GM23338 (cell line): ENCODE measurements at regions not wholly inside any gene's neighbourhood (a gene's known extent, or its start where the extent isn't known, plus 50 kb on each side); places are given as distances from the start of the nearest gene placed in this dataset.

Experiments
- ATAC-seq: fragments of 200-7000 bp; cut with Tn5 transposase; 3 replicates; pipeline ENCODE4 v1.9.1; 2020
- DNase-seq: peaks from one replicate; pipeline ENCODE4 v3.0.0-alpha.2; 2015; ENCODE audit warnings: low spot score
- H2AFZ ChIP-seq: fragments of 200-600 bp; sonication (generic); 2 replicates; pipeline ENCODE4 v1.8.0; 2016; ENCODE audit warnings: antibody characterized with exemption, mild to moderate bottlenecking, moderate library complexity
- H3F3A ChIP-seq: fragments of 200-600 bp; sonication (generic); replicated peaks from 2 replicates; pipeline ENCODE4 v1.8.0; 2017; ENCODE audit warnings: antibody characterized with exemption, mixed run types, low read depth
- H3K27ac ChIP-seq: fragments of 200-600 bp; sonication (generic); 2 replicates; pipeline ENCODE4 v1.6.1; 2016; ENCODE audit warnings: low read depth
- H3K27me3 ChIP-seq: fragments of 200-600 bp; sonication (generic); 2 replicates; pipeline ENCODE4 v1.8.0; 2016; ENCODE audit warnings: mild to moderate bottlenecking, mixed run types, moderate library complexity; ENCODE audit not compliant: insufficient read depth
- H3K36me3 ChIP-seq: fragments of 200-600 bp; sonication (generic); 2 replicates; pipeline ENCODE4 v1.8.0; 2016; ENCODE audit warnings: mild to moderate bottlenecking; ENCODE audit not compliant: insufficient read depth
- H3K4me1 ChIP-seq: fragments of 200-600 bp; sonication (generic); 2 replicates; pipeline ENCODE4 v1.8.0; 2016; ENCODE audit warnings: mild to moderate bottlenecking, moderate library complexity; ENCODE audit not compliant: insufficient read depth
- H3K4me2 ChIP-seq: fragments of 200-600 bp; sonication (generic); 2 replicates; pipeline ENCODE4 v1.7.1; 2017; ENCODE audit warnings: mixed run types
- H3K4me3 ChIP-seq: fragments of 200-600 bp; sonication (generic); 2 replicates; pipeline ENCODE4 v1.6.1; 2016; ENCODE audit warnings: mixed run types
- H3K79me2 ChIP-seq: fragments of 200-600 bp; sonication (generic); replicated peaks from 2 replicates; pipeline ENCODE4 v1.8.0; 2017; ENCODE audit warnings: mild to moderate bottlenecking; ENCODE audit not compliant: insufficient read depth
- H3K9me2 ChIP-seq: fragments of 200-600 bp; sonication (generic); 2 replicates; pipeline ENCODE4 v1.8.0; 2017; ENCODE audit not compliant: insufficient read depth
- H4K20me1 ChIP-seq: fragments of 200-600 bp; sonication (generic); replicated peaks from 2 replicates; pipeline ENCODE4 v1.8.0; 2017; ENCODE audit warnings: mild to moderate bottlenecking; ENCODE audit not compliant: insufficient read depth
- H3K27ac Mint-ChIP-seq: 2 replicates; pipeline ENCODE4 v1.8.0; 2020; ENCODE audit warnings: inconsistent platforms, mild to moderate bottlenecking, moderate library complexity, mixed read lengths
- H3K27me3 Mint-ChIP-seq: 3 replicates; pipeline ENCODE4 v1.8.0; 2022; ENCODE audit warnings: low read depth, mild to moderate bottlenecking, moderate library complexity, mixed read lengths, inconsistent platforms; ENCODE audit not compliant: insufficient read depth, poor library complexity
- H3K36me3 Mint-ChIP-seq: 3 replicates; pipeline ENCODE4 v1.8.0; 2021; ENCODE audit warnings: low read depth, mild to moderate bottlenecking, inconsistent platforms, moderate library complexity, mixed read lengths
- H3K4me1 Mint-ChIP-seq: 3 replicates; pipeline ENCODE4 v1.8.0; 2020; ENCODE audit warnings: mild to moderate bottlenecking, inconsistent platforms, mixed read lengths
- H3K4me3 Mint-ChIP-seq: 3 replicates; pipeline ENCODE4 v1.8.0; 2021; ENCODE audit warnings: moderate library complexity, mild to moderate bottlenecking, inconsistent platforms, mixed read lengths
- H3K9me3 Mint-ChIP-seq: 3 replicates; pipeline ENCODE4 v1.8.0; 2020; ENCODE audit warnings: moderate library complexity, mild to moderate bottlenecking, inconsistent platforms, mixed read lengths
- CREB1 ChIP-seq: fragments of 250-450 bp; sonication (Bioruptor Pico); IDR thresholded peaks from 2 replicates; pipeline ENCODE4 v1.5.0; 2020; ENCODE audit warnings: low read depth, mild to moderate bottlenecking, moderate library complexity
- CTCF ChIP-seq, 2 experiments: fragments of 200-600 bp in 1 of 2; sonication (generic) in 1 of 2; conservative IDR thresholded peaks; 2 replicates each; pipeline versions ENCODE4 v1.5.1 to v1.6.1; 2016 to 2017; ENCODE audit warnings: antibody characterized with exemption in 2 of 2, low read depth in 2 of 2, mild to moderate bottlenecking in 2 of 2, moderate library complexity in 1 of 2
- ETS1 ChIP-seq: IDR thresholded peaks from 2 replicates; pipeline ENCODE4 v1.6.1; 2016; ENCODE audit warnings: antibody characterized with exemption
- EZH2 ChIP-seq: fragments of 200-600 bp; sonication (generic); IDR thresholded peaks from one replicate; pipeline ENCODE4 v1.8.0; 2017; ENCODE audit warnings: antibody characterized with exemption, mild to moderate bottlenecking, low read depth; ENCODE audit not compliant: unreplicated experiment
- EZH2phosphoT487 ChIP-seq: fragments of 200-600 bp; sonication (generic); IDR thresholded peaks from one replicate; pipeline ENCODE4 v1.8.1; 2018; ENCODE audit warnings: antibody characterized with exemption; ENCODE audit not compliant: unreplicated experiment
- JUNB ChIP-seq: IDR thresholded peaks from one replicate; pipeline ENCODE4 v1.6.1; 2016; ENCODE audit warnings: antibody characterized with exemption; ENCODE audit not compliant: unreplicated experiment
- NANOG ChIP-seq: IDR thresholded peaks from 2 replicates; pipeline ENCODE4 v1.6.1; 2016; ENCODE audit warnings: antibody characterized with exemption, borderline replicate concordance
- POLR2AphosphoS5 ChIP-seq: IDR thresholded peaks from 2 replicates; pipeline ENCODE4 v1.6.1; 2016; ENCODE audit warnings: antibody characterized with exemption, low read depth
- REST ChIP-seq: IDR thresholded peaks from one replicate; pipeline ENCODE4 v1.6.1; 2018; ENCODE audit warnings: antibody characterized with exemption; ENCODE audit not compliant: unreplicated experiment
- STAT1 ChIP-seq: IDR thresholded peaks from one replicate; pipeline ENCODE4 v1.6.1; 2016; ENCODE audit warnings: antibody characterized with exemption; ENCODE audit not compliant: unreplicated experiment
- ZNF114 ChIP-seq: fragments of 250-450 bp; sonication (Bioruptor Pico); IDR thresholded peaks from 2 replicates; pipeline ENCODE4 v1.5.0; 2020; ENCODE audit warnings: mild to moderate bottlenecking, moderate library complexity
- ZNF331 ChIP-seq: fragments of 250-450 bp; sonication (Bioruptor Pico); IDR thresholded peaks from 2 replicates; pipeline ENCODE4 v1.5.0; 2020; ENCODE audit warnings: low read depth, mild to moderate bottlenecking, moderate library complexity
- ZNF462 ChIP-seq: fragments of 250-450 bp; sonication (Bioruptor Pico); IDR thresholded peaks from 2 replicates; pipeline ENCODE4 v1.5.0; 2020; ENCODE audit warnings: mild to moderate bottlenecking, moderate library complexity

GRCh38 chr5:124504081-124504916 is 242.1 kb downstream of the ZNF608 start:
- no peak overlapping the region for H3K27ac Mint-ChIP-seq
- H3K4me3 ChIP-seq = no peak overlapping the region
- no peak for DNase-seq
- H3K4me2 ChIP-seq = no peak overlapping the region
- no peak overlapping the region for H3K4me3 Mint-ChIP-seq
- H2AFZ ChIP-seq = no peak overlapping the region
- no peaks in the 10 kb centered on the region for H3K79me2 ChIP-seq
- no peaks in the 10 kb centered on the region; the same call in 1 of the 2 replicates for H3K36me3 ChIP-seq
- no peaks in the 10 kb centered on the region for H3K4me1 ChIP-seq
- H3K4me1 Mint-ChIP-seq = peaks cover 8% of the 10 kb centered on the region
- H3F3A ChIP-seq = no peaks in the 10 kb centered on the region
- TF ChIP-seq EZH2 = no peak
- no peak for TF ChIP-seq NANOG
- no peak for TF ChIP-seq ZNF462 (CRISPR knock-in tag)
- no peak for TF ChIP-seq ZNF114 (CRISPR knock-in tag)
- no peak for TF ChIP-seq EZH2phosphoT487
- TF ChIP-seq STAT1 = no peak
- no peak for TF ChIP-seq POLR2AphosphoS5
- TF ChIP-seq REST = no peak
- TF ChIP-seq JUNB = no peak
- no peak for TF ChIP-seq CREB1 (CRISPR knock-in tag)
- no peak for TF ChIP-seq ETS1
- no peak for TF ChIP-seq ZNF331 (CRISPR knock-in tag)
- no peak for TF ChIP-seq CTCF (conservative IDR thresholded peaks at IDR 0.05; ENCODE audit: low read depth in 2 of 2)
- peaks cover 3% of the 10 kb centered on the region; the same call in 2 of the 3 replicates for H3K9me3 Mint-ChIP-seq
- ATAC-seq = no peak
- H3K27me3 ChIP-seq = no peaks in the 10 kb centered on the region
- no peak overlapping the region for H3K27ac ChIP-seq
- peaks cover 17% of the 10 kb centered on the region; the same call in 2 of the 3 replicates for H3K36me3 Mint-ChIP-seq
- peaks cover 2% of the 10 kb centered on the region for H3K27me3 Mint-ChIP-seq
- no peaks in the 10 kb centered on the region for H4K20me1 ChIP-seq
- H3K9me2 ChIP-seq = peaks cover 11% of the 10 kb centered on the region; the same call in 1 of the 2 replicates
